HS-27A (cell line): ENCODE measurements at regions not wholly inside any gene's neighbourhood (a gene's known extent, or its start where the extent isn't known, plus 50 kb on each side); places are given as distances from the start of the nearest gene placed in this dataset.

Source experiments
- DNase-seq: peaks from one replicate; pipeline ENCODE4 v3.0.0-alpha.2; 2012; ENCODE audit warnings: low read depth, missing footprints

DNA sequence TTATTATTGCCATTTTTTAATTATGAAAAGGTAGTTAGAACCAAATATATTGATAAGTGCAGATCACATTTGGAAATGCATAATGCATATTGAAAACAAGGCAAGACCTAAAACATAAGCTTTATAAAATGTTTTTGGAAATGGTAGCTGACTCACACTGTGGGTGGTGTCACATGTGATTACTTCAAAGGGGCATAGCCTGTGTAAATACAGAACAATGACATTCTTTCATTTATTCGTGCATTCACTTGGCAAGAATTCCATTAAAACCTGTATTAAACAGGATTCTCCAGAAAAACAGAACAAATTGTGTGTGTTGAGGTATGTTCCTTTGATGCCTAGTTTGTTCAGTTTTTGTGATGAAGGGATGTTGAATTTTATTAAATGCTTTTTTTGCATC, 427.3 kb upstream of the ST6GAL2 start:
- DNase-seq: no peak

DNA sequence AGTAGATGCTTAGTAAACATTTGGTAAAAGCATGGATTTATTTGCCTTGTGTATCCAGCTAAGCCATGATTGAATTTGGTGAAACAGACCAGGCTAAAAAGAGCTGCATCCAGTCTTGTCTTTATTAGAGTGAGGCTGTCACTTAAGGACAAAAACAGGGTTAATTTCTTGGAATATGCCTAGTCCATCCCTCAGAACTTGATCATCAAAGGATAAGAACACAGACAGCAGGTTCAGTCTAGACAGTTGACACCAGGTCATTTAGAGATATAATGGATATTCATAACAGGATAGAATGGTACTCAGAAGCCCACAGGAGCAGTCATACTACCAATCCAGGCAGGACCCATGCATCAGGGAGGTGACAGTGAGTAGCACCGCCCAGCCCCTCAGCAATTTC, 434.9 kb upstream of the ST6GAL2 start:
- no peak for DNase-seq

DNA sequence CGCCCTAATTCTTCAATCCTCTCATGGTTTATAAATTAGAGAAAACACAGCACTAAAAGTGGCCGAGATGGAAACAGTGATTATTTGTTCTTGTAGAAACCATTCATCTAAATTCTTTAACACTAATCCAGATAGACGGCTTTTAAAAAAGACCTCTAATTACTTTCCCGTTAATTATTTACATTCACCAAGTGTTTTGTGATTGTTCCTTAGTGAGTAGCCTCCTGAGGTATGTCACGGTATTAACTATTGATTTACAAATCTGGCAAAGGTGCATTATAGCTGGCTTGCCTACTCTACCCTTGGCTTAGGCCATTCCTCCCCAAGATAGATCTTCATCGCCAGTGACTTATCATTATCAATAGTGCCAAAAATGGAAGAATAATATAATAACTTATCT, 436.4 kb upstream of the ST6GAL2 start:
- no peak for DNase-seq

DNA sequence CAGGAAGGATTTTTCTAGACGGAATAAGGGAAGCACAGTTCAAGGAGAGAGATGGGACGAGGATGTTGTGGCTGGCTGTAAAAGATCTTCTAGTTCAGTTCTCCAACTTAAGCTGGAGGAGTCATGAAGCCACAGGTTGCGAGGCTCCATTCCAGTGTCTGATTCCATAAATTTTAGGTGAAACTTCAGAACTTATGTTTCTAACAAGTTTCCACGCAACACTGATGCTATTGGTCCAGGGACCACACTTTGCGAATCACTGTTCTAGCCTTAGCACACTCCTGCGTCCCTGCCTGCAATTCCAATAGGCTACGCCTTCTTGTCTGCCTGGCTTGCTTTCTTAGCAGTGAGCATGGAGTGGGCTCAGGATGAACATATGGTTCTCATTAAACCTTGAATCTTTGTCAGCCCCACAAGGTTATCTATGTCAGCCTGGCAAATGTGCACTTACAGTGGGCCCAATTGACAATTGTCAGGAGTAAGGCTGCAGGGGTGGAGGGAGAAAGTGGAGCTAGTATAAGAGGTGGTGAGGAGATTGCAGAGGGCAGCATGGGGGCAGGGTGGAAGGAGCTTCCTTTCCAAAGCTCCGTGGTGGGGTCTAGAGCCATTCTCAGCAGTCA, 438.1 kb upstream of the ST6GAL2 start:
- DNase-seq: no peak

DNA sequence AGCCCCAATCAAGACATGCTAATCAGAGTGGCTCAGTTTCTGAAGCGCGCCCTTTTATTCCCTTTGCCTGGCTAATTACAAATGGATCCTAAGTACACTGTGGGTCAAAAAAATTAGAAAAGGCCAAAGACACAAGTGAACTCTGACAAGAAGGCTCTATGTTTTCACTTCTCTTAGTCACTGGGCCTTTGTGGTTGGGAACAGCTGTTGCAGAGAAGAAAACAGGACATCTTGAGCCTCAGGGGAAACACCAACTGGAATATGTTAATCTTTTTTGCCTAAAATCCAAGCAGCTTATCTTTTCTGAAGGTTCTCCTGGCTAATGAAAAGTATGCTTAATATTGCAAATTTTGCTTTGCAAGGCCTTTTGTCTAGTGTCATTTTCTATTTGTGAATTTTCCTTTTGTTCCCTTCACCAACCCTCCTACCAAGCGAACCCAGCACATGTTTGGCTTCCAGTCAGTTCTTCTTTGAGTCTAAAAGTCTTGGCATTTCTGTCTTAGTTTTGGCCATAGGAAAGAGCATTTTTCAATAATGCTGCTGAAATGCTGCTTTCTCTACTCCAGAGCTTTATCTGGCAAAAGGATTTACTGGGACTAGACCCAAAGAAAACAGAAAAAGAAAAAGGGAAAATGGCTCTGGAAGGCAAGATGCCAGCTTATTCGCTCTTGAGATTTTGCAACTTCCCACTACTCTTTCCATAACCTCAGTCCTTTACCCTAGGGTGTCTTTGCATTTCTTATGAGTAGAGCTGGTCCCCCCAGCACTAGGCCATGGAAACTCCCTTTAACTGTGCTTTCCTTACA, 440.2 kb upstream of the ST6GAL2 start:
- DNase-seq: no peak

DNA sequence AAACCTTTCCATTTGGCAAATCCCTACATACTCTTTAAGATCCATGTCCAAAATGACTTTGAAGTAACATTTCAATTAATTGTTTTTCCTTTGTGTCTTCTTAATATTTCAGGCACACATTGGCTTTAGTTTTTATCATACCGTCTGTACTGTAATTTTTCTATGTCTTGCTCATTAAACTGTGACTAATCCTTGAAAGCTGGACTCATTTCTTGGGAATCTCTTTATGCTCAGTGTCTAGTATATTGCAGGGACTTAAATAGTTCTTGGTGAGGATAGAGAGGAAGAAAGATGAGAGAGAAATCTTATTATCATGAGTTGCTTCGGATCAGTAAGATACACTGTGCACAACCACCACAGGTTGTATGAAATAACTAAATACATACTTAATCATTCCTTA, 448.3 kb upstream of the ST6GAL2 start:
- DNase-seq: no peak

DNA sequence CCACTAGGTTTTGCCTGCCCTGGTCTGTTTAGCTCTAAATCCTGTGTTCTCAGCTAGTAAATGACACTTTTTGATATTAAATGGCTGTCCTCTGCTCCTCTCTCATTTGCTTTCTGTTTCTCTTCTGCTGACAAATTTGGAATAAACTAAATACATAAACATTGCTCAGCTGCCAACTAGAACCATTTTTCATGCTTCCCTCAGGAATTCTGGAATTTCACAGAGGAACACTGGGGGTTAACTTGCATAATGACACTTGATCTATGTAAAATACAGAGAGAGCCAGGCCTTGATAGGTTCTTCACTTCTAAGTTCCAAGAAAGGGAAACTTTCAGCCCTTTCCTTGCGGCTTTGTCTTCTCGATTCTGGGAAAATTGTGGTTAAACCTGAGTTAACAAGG, 450.6 kb upstream of the ST6GAL2 start:
- DNase-seq: no peak

DNA sequence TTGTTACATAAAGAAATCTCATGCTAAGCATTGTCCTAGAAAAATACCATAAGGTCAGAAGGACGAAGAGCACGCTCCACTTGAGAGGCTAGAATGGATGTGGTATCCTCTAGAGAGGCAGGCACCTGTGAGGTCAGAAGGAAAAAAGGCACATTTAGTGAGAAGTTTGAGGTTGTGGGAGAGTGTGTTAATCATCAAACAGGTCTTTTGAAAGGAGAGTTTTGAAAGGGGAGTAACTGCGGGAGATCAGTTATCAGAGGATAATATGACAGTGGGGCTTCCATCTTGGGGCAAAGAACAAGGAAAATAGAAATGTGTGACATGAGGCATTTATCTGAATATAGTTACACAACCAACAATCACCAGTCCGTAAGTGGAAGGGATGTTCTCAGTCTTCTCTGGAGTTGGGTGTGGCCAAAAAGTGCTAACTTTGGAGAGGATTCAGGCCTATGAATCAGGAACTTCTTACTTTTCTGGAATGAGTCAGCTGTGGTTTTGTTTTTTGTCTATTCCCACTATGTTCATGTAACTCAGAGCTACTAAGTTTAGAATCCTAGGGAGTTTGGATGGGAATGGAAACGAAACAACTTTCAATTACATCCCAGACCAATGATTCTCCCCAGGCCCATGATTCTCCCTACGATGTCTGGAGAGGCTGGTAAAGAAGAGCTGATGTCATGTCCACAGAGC, 451.4 kb upstream of the ST6GAL2 start:
- DNase-seq: peak; percentile 43

DNA sequence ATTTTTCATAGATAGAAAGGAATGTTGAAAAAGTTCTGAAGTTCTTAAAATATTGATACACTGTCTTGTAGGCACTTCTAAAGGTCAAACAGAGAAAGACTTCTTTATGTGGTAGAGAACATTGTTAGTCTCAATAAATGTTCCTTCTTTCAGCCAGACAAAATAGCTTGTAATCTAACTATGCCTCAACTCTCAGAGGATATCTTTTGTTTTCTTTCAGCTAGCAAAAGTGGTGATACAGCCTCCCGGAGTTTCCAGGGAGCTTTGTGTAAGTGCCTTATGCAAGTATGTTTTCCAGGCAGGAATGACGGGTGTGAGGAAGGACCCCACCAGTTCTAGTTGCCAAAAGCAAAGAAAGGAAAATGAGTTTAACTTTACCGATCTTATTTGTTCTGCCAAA, 452.1 kb upstream of the ST6GAL2 start:
- DNase-seq: no peak

DNA sequence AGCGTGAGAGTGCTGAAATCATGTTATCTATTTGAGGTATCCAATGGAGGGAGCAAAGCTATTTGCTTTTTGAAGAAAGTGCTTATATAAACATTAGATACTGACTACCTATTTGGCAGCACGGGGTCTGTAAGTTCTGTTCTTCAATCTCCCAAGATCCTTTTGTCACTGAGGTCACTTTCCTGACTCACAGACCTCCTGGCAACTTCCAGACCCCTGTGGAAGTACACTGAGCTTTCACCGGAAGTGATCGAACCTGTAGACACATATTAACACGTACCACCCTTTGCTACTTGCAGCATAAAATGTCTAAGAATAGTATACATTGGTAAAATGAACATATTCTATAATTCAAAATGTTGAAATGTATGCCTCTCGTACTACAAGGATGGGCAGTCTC, 452.6 kb upstream of the ST6GAL2 start:
- DNase-seq: no peak

DNA sequence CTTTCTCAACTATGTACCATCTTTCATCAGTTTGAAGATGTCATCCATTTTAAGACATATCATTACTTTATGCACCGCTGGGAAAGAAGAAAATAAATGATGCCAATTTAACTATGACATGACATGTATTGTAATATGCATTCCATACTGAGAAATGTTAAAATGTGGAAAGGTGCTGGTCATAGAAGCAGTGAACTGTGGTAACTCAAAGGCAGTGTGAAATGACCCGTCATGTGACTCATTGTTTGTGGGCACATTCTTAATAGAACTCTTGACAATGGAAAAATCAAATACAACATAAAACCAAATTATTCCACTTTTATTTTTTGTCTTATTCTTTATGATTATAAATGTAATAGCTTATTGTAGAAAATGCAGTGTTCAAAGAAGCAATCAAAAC, 455.0 kb upstream of the ST6GAL2 start:
- DNase-seq: no peak

DNA sequence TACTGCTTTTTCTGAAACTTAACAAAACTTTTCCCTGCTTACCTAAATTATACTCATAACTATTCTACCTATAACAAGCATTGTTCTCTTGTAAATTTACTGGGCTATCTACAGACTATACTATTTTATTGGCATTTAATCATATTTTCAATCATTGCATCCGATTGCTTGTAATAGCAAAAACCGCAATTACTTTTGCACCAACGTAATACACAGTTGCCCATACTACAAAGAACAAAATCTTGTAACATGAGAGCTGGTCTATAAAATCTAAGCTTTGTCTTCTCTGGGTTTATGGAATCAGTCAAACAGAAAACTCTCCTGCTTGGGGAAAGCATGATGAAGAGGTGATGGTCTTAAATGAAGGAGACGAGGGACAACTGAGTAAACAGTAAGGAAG, 463.4 kb upstream of the ST6GAL2 start:
- no peak for DNase-seq

DNA sequence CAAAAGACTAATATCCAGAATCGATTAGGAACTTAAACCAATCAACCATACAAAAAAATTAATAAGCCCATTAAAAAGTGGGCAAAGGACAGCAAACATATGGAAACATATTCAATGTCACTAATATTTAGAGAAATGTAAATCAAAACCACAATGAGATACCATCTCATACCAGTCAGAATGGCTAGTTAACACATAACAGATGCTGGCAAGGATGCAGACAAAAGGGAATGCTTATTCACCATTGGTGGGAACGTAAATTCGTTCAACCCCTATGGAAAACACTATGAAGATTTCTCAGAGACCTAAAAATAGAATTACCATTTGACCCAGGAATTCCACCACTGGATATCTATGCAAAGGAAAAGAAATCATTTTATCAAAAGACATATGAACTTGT, 468.2 kb upstream of the ST6GAL2 start:
- DNase-seq: no peak

DNA sequence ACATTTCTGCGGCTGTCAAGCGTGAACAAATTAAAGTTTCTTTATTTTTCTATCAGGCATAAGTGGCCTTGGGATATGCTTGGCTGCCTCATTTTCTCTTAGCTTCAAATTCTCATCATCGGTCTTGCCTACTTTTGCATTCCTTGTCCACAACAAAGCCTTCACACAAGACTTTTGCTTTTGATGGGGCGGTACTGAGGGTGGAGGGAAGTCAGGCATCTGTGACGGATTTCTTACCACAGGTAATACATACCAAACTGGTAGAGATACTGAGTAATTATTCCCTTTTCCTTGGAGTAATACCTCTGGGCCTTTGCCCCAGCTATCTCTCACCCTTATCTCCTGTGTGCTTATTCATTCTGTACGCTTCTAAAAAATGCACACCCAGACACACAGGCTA, 468.3 kb upstream of the RGPD4 start:
- no peak for DNase-seq

DNA sequence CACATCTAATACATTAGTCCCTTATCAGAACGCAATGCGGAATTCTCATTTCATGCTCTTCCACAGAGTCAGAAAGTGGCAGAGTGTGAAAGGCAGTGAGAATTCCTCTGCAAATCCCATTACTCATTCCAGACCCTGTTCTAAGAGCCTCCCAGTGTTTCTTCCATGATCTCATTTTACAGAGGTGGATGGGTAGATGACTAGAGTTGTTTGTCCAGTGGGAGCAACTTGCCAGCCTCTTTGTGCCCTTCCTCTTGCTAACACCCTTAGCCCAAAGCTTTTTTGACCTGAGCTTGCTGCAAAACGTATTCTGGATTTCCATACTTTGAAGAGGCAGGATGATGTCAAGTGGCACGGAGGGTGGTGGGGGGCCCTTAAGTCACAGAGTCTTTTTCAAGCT, 467.7 kb upstream of the RGPD4 start:
- DNase-seq: no peak

DNA sequence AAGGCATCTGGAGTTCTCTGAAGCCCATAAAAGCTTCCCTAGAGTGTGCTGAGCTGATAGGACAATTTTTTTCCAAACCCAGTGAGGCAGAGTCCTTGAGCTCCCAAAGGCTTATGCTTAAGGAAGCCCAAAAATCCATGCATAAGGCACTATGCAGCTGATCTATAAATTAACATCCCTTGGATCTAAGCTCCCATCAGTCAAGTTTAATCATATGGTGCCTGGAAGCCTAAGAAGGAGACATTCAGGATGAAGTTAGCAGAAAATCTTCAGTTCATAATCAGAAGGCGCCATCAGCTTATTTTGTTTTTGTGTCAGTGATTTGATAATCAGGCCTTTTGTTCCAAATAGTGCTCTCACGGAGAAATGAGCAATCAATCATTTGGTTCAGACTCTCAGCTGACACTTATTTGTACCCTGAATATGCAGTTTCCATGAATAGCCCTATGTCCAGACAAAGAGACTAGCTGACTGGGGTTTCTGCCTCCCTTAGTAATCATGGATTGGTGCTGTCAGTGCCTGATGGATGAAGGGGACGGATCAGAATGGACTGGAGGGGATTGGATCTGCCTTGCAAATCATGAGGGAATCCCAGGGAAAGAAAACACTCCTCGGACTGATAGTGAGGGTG, 464.8 kb upstream of the RGPD4 start:
- DNase-seq: no peak

DNA sequence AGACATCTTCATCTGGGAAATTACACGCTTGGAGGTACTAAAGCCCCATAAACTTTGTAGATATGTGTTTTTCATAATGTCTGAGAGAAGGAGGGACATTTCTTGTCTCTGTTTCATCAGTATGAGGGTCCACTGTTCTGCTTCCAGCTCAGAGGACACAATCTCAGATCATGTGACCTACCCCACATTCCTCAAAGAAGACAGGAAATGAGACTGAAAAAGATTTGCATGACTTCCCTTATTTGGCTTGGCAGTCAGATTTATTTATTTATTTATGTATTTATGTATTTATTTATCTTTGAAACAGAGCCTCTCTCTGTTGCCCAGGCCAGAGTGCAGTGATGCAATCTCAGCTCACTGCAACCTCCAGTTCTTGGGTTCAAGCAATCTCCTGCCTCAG, 463.7 kb upstream of the RGPD4 start:
- DNase-seq: no peak

DNA sequence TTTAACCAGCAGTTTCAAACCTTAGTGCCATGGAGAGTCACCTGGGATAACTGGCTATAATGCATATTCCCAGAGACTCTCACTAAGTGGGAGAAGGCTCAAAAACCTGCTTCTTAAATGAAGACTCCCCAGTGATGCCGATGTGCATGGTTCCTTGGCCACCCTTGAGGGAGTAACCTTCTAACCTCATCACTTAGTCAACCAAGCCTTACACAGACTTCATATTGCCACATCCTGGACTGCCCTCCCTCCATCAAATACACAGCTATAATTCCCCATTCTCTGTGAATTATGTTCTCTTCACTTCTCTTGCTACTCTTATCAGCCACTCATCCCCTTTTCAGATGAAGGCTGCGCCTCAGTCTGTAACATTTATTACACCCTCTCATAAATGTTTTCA, 462.9 kb upstream of the RGPD4 start:
- no peak for DNase-seq

DNA sequence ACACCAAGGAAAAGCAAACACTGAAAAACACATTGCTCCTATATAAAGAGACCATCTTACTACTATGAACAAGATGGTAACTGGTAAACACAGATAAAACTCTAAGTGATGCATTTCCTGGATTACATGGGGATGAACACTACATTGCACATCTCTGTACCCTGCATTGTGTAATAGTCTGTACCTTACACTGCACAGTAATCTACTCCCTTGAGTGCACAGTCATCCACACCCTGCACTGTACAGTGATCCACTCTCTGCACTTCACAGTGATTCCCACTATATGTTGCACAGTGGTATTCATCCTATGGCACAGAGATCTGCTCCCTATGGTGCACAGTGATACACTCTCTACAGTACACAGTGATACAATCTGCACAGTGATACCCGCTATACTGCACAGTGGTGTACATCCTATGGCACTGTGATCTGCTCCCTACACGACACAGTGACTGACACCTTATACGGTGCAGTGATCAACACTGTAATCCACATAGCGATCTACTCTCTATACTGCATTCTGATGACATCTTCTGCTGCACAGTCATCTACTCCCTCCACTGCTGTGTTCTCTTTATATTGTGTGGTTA, 462.2 kb upstream of the RGPD4 start:
- no peak for DNase-seq

DNA sequence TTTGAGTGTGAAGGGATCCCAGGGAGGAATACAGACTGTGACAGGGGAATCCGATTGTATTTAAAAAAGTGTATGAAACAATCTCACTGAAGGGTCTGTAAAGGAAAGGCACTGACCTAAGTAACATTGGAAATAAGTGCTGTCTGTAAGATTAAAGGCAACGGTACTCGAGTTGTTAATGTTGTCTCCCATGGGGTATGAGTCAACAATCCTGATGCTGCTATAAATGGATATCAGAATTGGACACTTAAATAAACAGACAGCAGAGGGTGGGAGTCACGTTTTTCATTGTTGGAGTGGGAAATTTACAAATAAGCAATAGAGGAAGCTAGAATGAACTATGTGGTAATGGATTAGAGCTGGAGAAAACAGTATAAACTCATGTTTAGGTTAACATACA, 452.4 kb upstream of the RGPD4 start:
- no peak for DNase-seq

DNA sequence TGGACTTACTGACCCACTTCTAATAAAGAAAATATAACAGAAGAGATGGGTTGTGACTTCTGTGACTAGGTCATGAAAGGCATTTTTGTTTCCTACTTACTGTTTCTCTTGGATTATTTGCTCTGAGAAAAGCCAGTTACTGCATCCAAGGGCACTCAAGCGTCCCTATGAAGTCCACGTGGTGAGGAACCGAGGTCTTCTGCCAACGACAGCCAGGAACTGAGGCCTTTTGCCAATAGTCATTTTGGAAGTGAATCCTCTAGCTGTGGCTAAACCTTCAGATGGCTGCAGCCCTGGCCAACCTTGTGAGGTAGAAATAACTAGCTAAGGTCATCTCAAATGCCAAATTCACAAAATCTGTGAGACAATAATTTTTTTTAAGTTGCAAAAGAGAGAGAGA, 449.8 kb upstream of the RGPD4 start:
- DNase-seq: no peak

DNA sequence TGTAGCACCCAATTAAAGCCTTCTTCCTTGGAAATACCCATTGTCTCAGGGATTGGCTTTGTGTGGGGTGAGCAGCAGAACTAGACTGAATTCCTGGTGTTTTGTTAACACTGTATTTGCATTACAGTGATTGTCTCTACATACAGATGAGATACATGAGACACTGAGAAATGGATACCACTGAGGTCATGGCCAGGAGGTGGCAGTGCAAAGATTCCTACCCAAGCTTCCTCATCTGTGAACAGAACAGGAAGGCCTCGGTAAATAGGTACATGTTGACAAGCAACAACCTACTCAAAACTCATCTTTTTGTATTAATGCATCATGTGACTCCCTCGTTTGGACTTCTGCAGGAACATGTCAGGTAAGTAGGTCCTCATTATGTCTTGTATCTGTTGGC, 445.8 kb upstream of the RGPD4 start:
- DNase-seq: no peak

DNA sequence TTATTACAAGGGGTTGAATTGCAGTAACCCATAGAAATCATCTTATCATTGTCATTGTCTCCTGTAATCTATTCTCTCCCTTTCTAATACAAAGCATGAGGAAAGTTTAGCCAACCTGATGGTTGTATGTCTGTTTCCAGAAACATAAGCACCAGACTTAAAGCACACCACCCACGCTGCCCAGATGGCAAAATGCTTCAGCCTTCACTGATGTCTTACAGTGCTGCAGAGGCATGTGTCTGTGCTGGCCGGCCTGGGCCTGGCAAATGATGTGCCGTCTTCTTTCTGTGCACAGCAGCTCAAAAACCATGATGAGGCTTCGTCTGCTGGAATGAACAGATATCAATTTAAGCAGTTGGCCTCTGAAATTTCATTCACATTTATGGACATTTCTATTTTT, 443.0 kb upstream of the RGPD4 start:
- DNase-seq: no peak
